Activated B cell treated with CpG ODN at 0.5 μM for 24 hours (primary cell): ENCODE measurements at regions not wholly inside any gene's neighbourhood (a gene's known extent, or its start where the extent isn't known, plus 50 kb on each side); places are given as distances from the start of the nearest gene placed in this dataset.

ENCODE experiments used
- ATAC-seq: fragments of 200-7000 bp; cut with Tn5 transposase; one replicate; pipeline ENCODE4 v1.10.0; 2021; ENCODE audit warnings: low read depth, mild to moderate bottlenecking, moderate library complexity
- CTCF ChIA-PET: fragments of 350-600 bp; sonication (Branson Sonifier 250); formaldehyde crosslinking; loops from one replicate; lab custom pipeline; 2021; ENCODE audit warnings: antibody characterized with exemption; lab: Charles Lee
- POLR2A ChIA-PET: fragments of 350-600 bp; sonication (Branson Sonifier 250); formaldehyde crosslinking; loops from one replicate; lab custom pipeline; 2021; ENCODE audit warnings: antibody characterized with exemption; lab: Charles Lee
- DNase-seq: peaks from one replicate; pipeline ENCODE4 v3.0.0; 2022
- H3K27ac Mint-ChIP-seq: one replicate; pipeline ENCODE4 v1.8.0; 2020; ENCODE audit warnings: mixed read lengths
- H3K27me3 Mint-ChIP-seq: one replicate; pipeline ENCODE4 v1.8.0; 2021; ENCODE audit warnings: mixed read lengths
- H3K36me3 Mint-ChIP-seq: one replicate; pipeline ENCODE4 v1.8.0; 2021; ENCODE audit warnings: low read depth, mixed read lengths
- H3K4me1 Mint-ChIP-seq: one replicate; pipeline ENCODE4 v1.8.0; 2021; ENCODE audit warnings: mixed read lengths
- H3K4me3 Mint-ChIP-seq: one replicate; pipeline ENCODE4 v1.8.0; 2020; ENCODE audit warnings: mild to moderate bottlenecking, mixed read lengths
- H3K9me3 Mint-ChIP-seq: one replicate; pipeline ENCODE4 v1.8.0; 2020; ENCODE audit warnings: mixed read lengths
- intact Hi-C: fragments of 100-400 bp; cut with micrococcal nuclease; formaldehyde crosslinking; loops from one replicate; pipeline ENCODE4 v1.15.1; 2024
- TF ChIP-seq, protein P1 (sequence below): fragments of 200-600 bp; IDR thresholded peaks from one replicate; pipeline ENCODE4 v1.8.0; 2022; ENCODE audit warnings: antibody characterized with exemption, mild to moderate bottlenecking

DNA sequence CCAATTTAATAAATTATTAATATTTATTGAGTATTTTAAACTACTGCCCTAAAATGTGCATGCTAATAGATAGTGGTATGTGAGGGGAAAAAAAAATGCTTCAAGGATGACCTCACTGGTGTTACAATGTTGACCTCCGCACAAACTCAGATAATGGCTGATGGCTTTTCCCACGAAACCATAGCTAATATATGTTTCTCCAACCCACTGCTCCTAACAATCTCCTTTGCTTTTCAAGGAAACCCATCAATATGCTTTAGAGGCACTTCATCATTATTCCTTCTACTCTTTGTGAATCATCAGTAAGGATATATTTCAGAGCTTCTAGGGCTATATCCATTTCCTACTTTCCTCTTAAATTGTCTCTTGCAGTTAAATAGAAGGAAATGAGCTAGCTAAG is 1752.0 kb upstream of the TENM3 start:
- Mint-ChIP-seq H3K4me1 (no peaks in the 10 kb centered on the region), H3K4me3 (no peak overlapping the region), H3K27ac (no peak overlapping the region), H3K27me3 (no peaks in the 10 kb centered on the region), H3K9me3 (peaks cover 9% of the 10 kb centered on the region), H3K36me3 (no peaks in the 10 kb centered on the region)
- ATAC-seq (no peak), DNase-seq (no peak)
- POLR2A ChIA-PET, result no interaction called here
- TF ChIP-seq, protein P1, sequence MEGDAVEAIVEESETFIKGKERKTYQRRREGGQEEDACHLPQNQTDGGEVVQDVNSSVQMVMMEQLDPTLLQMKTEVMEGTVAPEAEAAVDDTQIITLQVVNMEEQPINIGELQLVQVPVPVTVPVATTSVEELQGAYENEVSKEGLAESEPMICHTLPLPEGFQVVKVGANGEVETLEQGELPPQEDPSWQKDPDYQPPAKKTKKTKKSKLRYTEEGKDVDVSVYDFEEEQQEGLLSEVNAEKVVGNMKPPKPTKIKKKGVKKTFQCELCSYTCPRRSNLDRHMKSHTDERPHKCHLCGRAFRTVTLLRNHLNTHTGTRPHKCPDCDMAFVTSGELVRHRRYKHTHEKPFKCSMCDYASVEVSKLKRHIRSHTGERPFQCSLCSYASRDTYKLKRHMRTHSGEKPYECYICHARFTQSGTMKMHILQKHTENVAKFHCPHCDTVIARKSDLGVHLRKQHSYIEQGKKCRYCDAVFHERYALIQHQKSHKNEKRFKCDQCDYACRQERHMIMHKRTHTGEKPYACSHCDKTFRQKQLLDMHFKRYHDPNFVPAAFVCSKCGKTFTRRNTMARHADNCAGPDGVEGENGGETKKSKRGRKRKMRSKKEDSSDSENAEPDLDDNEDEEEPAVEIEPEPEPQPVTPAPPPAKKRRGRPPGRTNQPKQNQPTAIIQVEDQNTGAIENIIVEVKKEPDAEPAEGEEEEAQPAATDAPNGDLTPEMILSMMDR, result no peak
- intact Hi-C loops, result no loop called here
- CTCF ChIA-PET, result no interaction called here

DNA sequence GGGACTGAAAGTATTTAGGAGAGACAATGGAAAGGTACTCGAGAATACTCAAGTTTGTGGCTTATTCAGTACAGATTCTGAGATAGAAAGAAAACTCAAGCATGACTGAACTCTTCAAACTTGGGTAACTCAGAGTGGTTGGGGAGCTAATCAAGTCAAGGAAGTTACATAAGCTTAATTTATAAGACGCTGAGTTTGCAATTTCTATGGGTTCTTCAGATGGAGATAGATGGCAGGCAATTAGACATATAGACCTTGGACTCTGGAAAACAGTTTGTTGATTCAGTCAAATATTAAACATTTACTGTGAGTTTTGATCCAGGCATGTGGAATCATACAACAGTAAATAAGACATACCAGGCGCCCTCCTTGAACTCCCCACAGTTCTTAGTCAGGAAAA is 1749.9 kb upstream of the TENM3 start:
- ChIA-PET POLR2A (no interaction called here), CTCF (no interaction called here)
- TF ChIP-seq, protein P1, result no peak
- Mint-ChIP-seq H3K4me3 (no peak overlapping the region), H3K36me3 (no peaks in the 10 kb centered on the region), H3K27ac (no peak overlapping the region), H3K9me3 (peaks cover 10% of the 10 kb centered on the region), H3K27me3 (no peaks in the 10 kb centered on the region), H3K4me1 (no peaks in the 10 kb centered on the region)
- intact Hi-C loops, result no loop called here
- no peak for DNase-seq
- no peak for ATAC-seq

DNA sequence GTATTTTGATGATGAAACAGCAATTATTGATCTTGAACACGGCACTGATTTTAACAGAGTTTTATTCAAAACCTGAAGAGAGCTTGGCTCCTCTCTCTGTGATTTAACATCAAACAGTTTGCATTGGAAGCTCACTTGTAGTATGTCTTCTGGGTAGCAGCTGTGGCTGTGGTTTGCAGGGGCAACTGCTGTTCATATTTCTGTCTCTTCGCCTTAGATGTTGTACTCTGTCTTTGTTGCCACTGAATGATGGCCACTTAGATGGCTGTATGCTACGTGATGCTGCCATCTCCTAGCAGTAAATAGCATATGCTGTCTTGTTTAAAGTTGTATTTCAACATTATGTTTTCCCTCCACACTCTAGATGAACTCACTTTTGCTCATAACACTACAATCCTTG is 1743.0 kb upstream of the TENM3 start:
- Mint-ChIP-seq H3K9me3 (peaks cover 13% of the 10 kb centered on the region), H3K4me1 (no peaks in the 10 kb centered on the region), H3K27me3 (no peaks in the 10 kb centered on the region), H3K4me3 (no peak overlapping the region), H3K36me3 (no peaks in the 10 kb centered on the region), H3K27ac (no peak overlapping the region)
- ATAC-seq (no peak), DNase-seq (no peak)
- POLR2A ChIA-PET, result no interaction called here
- CTCF ChIA-PET, result no interaction called here
- intact Hi-C loops, result no loop called here
- TF ChIP-seq, protein P1, result no peak

DNA sequence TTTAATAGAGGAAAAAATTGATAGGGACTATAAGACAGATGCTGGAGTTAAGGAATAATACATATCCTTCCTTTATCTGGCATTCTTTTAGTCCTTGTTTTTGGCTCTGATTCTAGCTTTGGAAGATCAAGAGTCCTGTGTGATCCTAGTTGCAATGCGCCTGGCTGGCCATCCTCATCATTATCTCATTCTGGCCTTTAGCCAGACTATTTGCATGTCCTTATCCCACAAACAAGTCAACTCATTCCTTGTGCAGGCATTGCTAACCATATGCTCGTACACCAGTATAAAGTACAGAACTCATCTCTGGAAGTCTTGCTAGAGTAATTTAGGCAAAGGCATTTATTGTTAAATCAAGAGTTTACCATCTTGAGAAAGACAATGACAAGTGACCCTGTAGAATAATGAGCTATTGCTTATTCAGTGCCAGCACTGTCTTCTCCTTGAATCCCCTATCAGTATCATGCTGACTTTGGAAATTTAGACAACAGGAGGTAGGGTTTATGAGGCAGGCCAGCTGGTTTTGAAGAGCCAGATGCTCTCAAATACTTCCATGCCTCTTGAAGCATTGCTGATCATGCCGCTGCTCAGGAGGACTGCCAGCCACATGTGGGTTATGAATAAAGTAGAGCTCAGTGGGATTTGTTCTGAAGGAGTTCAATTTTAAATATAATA is 1730.3 kb upstream of the TENM3 start:
- intact Hi-C loops, result no loop called here
- ChIA-PET POLR2A (no interaction called here), CTCF (no interaction called here)
- DNase-seq (no peak), ATAC-seq (no peak)
- TF ChIP-seq, protein P1, result no peak
- H3K27me3 Mint-ChIP-seq, result no peaks in the 10 kb centered on the region
- H3K4me1 Mint-ChIP-seq, result no peaks in the 10 kb centered on the region
- no peak overlapping the region for H3K4me3 Mint-ChIP-seq
- H3K36me3 Mint-ChIP-seq, result no peaks in the 10 kb centered on the region
- H3K9me3 Mint-ChIP-seq, result peaks cover 2% of the 10 kb centered on the region
- no peak overlapping the region for H3K27ac Mint-ChIP-seq

DNA sequence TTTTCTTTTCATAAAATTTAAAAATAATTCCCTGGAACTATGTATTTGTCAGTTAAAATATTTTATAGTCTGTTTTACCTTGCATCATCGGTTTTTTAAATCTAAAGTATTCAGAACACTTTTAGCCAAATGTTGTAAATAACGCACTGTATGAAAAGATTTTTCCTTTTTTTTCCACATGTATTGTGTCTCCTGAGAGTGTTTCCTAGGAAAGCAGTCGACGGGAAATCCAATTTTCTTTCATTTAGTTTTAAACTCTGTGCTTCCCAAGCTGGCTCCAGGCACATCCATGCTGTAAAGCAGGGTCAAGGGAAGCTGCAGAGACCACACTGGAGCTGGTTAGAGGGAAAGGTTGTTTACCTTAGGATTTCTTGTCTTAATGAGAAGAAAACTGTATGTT is 1724.3 kb upstream of the TENM3 start:
- H3K9me3 Mint-ChIP-seq, result no peaks in the 10 kb centered on the region
- H3K4me1 Mint-ChIP-seq, result no peaks in the 10 kb centered on the region
- no peaks in the 10 kb centered on the region for H3K27me3 Mint-ChIP-seq
- H3K4me3 Mint-ChIP-seq, result no peak overlapping the region
- ATAC-seq (no peak), DNase-seq (no peak)
- TF ChIP-seq, protein P1, result no peak
- H3K36me3 Mint-ChIP-seq, result no peaks in the 10 kb centered on the region
- ChIA-PET CTCF (no interaction called here), POLR2A (no interaction called here)
- intact Hi-C loops, result no loop called here
- no peak overlapping the region for H3K27ac Mint-ChIP-seq
